OCI-LY7 (cell line): ENCODE measurements at regions not wholly inside any gene's neighbourhood (a gene's known extent, or its start where the extent isn't known, plus 50 kb on each side); places are given as distances from the start of the nearest gene placed in this dataset.

ENCODE experiments used
- EZH2phosphoT487 ChIP-seq: fragments of 200-600 bp; sonication (generic); IDR thresholded peaks from 2 replicates; pipeline ENCODE4 v1.6.1; 2018; ENCODE audit warnings: low read depth, borderline replicate concordance, mild to moderate bottlenecking, mixed run types, antibody characterized with exemption, low read length, moderate library complexity, mixed read lengths
- TF ChIP-seq, protein P1 (sequence below): fragments of 200-600 bp; sonication (generic); conservative IDR thresholded peaks from 2 replicates; pipeline ENCODE4 v1.5.1; 2014; ENCODE audit warnings: mild to moderate bottlenecking, antibody characterized with exemption, low read length, moderate library complexity, mixed read lengths

DNA sequence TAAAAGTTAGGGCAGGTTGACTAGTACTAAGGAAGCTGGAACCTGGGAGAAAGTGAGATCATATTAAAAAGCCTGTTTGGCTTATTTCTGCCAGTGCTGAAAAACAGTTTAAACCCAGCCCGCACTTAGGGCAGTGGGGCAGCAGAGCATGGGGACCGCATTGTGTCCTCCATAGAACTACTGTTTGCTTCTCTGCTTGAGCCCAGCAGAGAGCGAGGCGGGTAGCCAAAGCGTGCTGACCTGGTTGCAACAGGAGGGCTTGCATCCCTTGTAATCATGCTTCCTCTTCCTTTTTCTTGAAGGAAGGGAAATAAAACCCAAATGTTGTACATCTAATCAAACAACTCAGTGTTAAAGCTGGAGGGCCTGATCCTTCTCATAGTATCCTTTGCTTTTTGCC lies 82.5 kb upstream of the HOXC13 start:
- no peak for TF ChIP-seq EZH2phosphoT487
- TF ChIP-seq, protein P1, sequence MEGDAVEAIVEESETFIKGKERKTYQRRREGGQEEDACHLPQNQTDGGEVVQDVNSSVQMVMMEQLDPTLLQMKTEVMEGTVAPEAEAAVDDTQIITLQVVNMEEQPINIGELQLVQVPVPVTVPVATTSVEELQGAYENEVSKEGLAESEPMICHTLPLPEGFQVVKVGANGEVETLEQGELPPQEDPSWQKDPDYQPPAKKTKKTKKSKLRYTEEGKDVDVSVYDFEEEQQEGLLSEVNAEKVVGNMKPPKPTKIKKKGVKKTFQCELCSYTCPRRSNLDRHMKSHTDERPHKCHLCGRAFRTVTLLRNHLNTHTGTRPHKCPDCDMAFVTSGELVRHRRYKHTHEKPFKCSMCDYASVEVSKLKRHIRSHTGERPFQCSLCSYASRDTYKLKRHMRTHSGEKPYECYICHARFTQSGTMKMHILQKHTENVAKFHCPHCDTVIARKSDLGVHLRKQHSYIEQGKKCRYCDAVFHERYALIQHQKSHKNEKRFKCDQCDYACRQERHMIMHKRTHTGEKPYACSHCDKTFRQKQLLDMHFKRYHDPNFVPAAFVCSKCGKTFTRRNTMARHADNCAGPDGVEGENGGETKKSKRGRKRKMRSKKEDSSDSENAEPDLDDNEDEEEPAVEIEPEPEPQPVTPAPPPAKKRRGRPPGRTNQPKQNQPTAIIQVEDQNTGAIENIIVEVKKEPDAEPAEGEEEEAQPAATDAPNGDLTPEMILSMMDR: no peak
